IMR-90 (cell line): ENCODE measurements at regions not wholly inside any gene's neighbourhood (a gene's known extent, or its start where the extent isn't known, plus 50 kb on each side); places are given as distances from the start of the nearest gene placed in this dataset.

Source experiments
- ATAC-seq: fragments of 200-7000 bp; cut with Tn5 transposase; 2 replicates; pipeline ENCODE4 v1.9.1; 2020; ENCODE audit warnings: low read depth, mild to moderate bottlenecking, moderate library complexity
- BruUV-seq: library from RNA; stranded (reverse); fragments of 400-500 nt; replicated peaks from 2 replicates; lab custom pipeline; 2021; lab: Mats Ljungman, UMichigan
- CTCF ChIA-PET: fragments of 300-600 bp; formaldehyde crosslinking; extraction: SDS; loops from one replicate; lab custom pipeline; 2021; ENCODE audit warnings: antibody characterized with exemption; lab: Yijun Ruan, JAX
- POLR2A ChIA-PET: fragments of 300-600 bp; sonication (Branson Sonifier 250); formaldehyde crosslinking; loops from one replicate; lab custom pipeline; 2022; ENCODE audit warnings: antibody characterized with exemption; ENCODE audit not compliant: unreplicated experiment; lab: Charles Lee
- DNase-seq: peaks from one replicate; pipeline ENCODE4 v3.0.0; 2013
- H2AFZ ChIP-seq: replicated peaks from 2 replicates; pipeline ENCODE3; 2013; ENCODE audit warnings: low read length, mild to moderate bottlenecking; ENCODE audit not compliant: poor library complexity
- H2AK5ac ChIP-seq: 2 replicates; pipeline ENCODE4 v1.6.1; 2013; ENCODE audit warnings: low read depth, low read length, inconsistent platforms
- H2AK9ac ChIP-seq: replicated peaks from 2 replicates; pipeline ENCODE3; 2013; ENCODE audit warnings: mild to moderate bottlenecking, low read depth, low read length, moderate library complexity; ENCODE audit not compliant: poor library complexity
- H2BK120ac ChIP-seq: 2 replicates; pipeline ENCODE4 v1.6.1; 2013; ENCODE audit warnings: low read depth, low read length, inconsistent platforms
- H2BK15ac ChIP-seq: 3 replicates; pipeline ENCODE4 v1.6.1; 2013; ENCODE audit warnings: low read depth, low read length, inconsistent platforms
- H2BK20ac ChIP-seq: 2 replicates; pipeline ENCODE4 v1.6.1; 2013; ENCODE audit warnings: low read depth, mild to moderate bottlenecking, inconsistent platforms, low read length, moderate library complexity
- H2BK5ac ChIP-seq: 2 replicates; pipeline ENCODE4 v1.6.1; 2013; ENCODE audit warnings: mild to moderate bottlenecking, low read depth, low read length, inconsistent platforms; ENCODE audit not compliant: poor library complexity, severe bottlenecking
- H3K14ac ChIP-seq: replicated peaks from 2 replicates; pipeline ENCODE4 v1.6.1; 2013; ENCODE audit warnings: low read depth, low read length, inconsistent platforms
- H3K18ac ChIP-seq: 2 replicates; pipeline ENCODE4 v1.6.1; 2013; ENCODE audit warnings: low read depth, low read length, control low read depth
- H3K23ac ChIP-seq: 2 replicates; pipeline ENCODE4 v1.6.1; 2013; ENCODE audit warnings: low read depth, low read length, inconsistent platforms
- H3K27ac ChIP-seq: 2 replicates; pipeline ENCODE4 v1.5.1; 2013; ENCODE audit warnings: mild to moderate bottlenecking, control low read depth, low read length; ENCODE audit not compliant: insufficient read depth
- H3K27me3 ChIP-seq: 2 replicates; pipeline ENCODE4 v1.6.1; 2013; ENCODE audit warnings: low read length; ENCODE audit not compliant: control insufficient read depth, insufficient read depth
- H3K36me3 ChIP-seq: 2 replicates; pipeline ENCODE4 v1.6.1; 2013; ENCODE audit warnings: low read length, mixed read lengths; ENCODE audit not compliant: control insufficient read depth, insufficient read depth
- H3K4ac ChIP-seq: 2 replicates; pipeline ENCODE4 v1.6.1; 2013; ENCODE audit warnings: low read depth, low read length, inconsistent platforms
- H3K4me1 ChIP-seq: 2 replicates; pipeline ENCODE4 v1.6.1; 2013; ENCODE audit warnings: low read length, mixed read lengths; ENCODE audit not compliant: control insufficient read depth, insufficient read depth
- H3K4me2 ChIP-seq: 2 replicates; pipeline ENCODE4 v1.6.1; 2013; ENCODE audit warnings: low read depth, mild to moderate bottlenecking, control low read depth, low read length, moderate library complexity
- H3K4me3 ChIP-seq: 2 replicates; pipeline ENCODE4 v1.5.1; 2013; ENCODE audit warnings: low read depth, mild to moderate bottlenecking, control low read depth, low read length, moderate library complexity; ENCODE audit not compliant: insufficient read depth
- H3K56ac ChIP-seq: 2 replicates; pipeline ENCODE4 v1.6.1; 2013; ENCODE audit warnings: low read length, inconsistent platforms; ENCODE audit not compliant: insufficient read depth; ENCODE audit errors: extremely low read depth
- H3K79me1 ChIP-seq, 2 experiments: 2 replicates each; pipeline ENCODE4 v1.6.1; 2013; ENCODE audit warnings: low read length in 2 of 2, inconsistent platforms in 1 of 2, low read depth in 1 of 2
- H3K9ac ChIP-seq: 2 replicates; pipeline ENCODE4 v1.6.1; 2013; ENCODE audit warnings: low read depth, low read length, control low read depth
- H3K9me1 ChIP-seq: 2 replicates; pipeline ENCODE4 v1.6.1; 2013; ENCODE audit warnings: low read length, inconsistent platforms; ENCODE audit not compliant: insufficient read depth
- H3K9me3 ChIP-seq: 2 replicates; pipeline ENCODE4 v1.6.1; 2013; ENCODE audit warnings: low read length; ENCODE audit not compliant: control insufficient read depth, insufficient read depth
- H4K20me1 ChIP-seq: 2 replicates; pipeline ENCODE4 v1.6.1; 2013; ENCODE audit warnings: low read length, inconsistent platforms; ENCODE audit not compliant: insufficient read depth
- H4K5ac ChIP-seq: 2 replicates; pipeline ENCODE4 v1.6.1; 2013; ENCODE audit warnings: mild to moderate bottlenecking, low read depth, low read length, control low read depth
- H4K8ac ChIP-seq, 2 experiments: 2 replicates each; pipeline ENCODE4 v1.6.1; 2013; ENCODE audit warnings: low read depth in 2 of 2, low read length in 2 of 2, control low read depth in 1 of 2, inconsistent platforms in 1 of 2
- H4K91ac ChIP-seq: 2 replicates; pipeline ENCODE4 v1.6.1; 2013; ENCODE audit warnings: low read depth, low read length, inconsistent platforms; ENCODE audit not compliant: insufficient read depth
- BHLHE40 ChIP-seq: fragments of 150-350 bp; IDR thresholded peaks from 2 replicates; pipeline ENCODE4 v1.6.1; 2016; ENCODE audit warnings: mild to moderate bottlenecking, low read depth, low read length
- CEBPB ChIP-seq: IDR thresholded peaks from 2 replicates; pipeline ENCODE4 v1.6.1; 2012; ENCODE audit warnings: low read depth, low read length, improper control_type of control experiment
- CHD1 ChIP-seq: IDR thresholded peaks from 2 replicates; pipeline ENCODE4 v1.6.1; 2012; ENCODE audit warnings: low read depth, low read length, improper control_type of control experiment
- FOS ChIP-seq: fragments of 150-350 bp; IDR thresholded peaks from 2 replicates; pipeline ENCODE4 v1.6.1; 2016; ENCODE audit warnings: low read depth, low read length
- MAFK ChIP-seq: IDR thresholded peaks from 2 replicates; pipeline ENCODE4 v1.6.1; 2012; ENCODE audit warnings: low read depth, low read length, improper control_type of control experiment
- MAZ ChIP-seq: IDR thresholded peaks from 2 replicates; pipeline ENCODE4 v1.6.1; 2012; ENCODE audit warnings: low read depth, mild to moderate bottlenecking, low read length, improper control_type of control experiment, moderate library complexity, borderline replicate concordance
- MXI1 ChIP-seq: IDR thresholded peaks from 2 replicates; pipeline ENCODE4 v1.6.1; 2012; ENCODE audit warnings: low read depth, mild to moderate bottlenecking, low read length, moderate library complexity, borderline replicate concordance
- NFE2L2 ChIP-seq: fragments of 150-350 bp; IDR thresholded peaks from 2 replicates; pipeline ENCODE4 v1.6.1; 2016; ENCODE audit warnings: low read depth, mild to moderate bottlenecking, low read length
- POLR2A ChIP-seq: IDR thresholded peaks from 2 replicates; pipeline ENCODE4 v1.6.1; 2012; ENCODE audit warnings: mild to moderate bottlenecking, low read depth, low read length
- RAD21 ChIP-seq: IDR thresholded peaks from 2 replicates; pipeline ENCODE4 v1.6.1; 2012; ENCODE audit warnings: low read length, improper control_type of control experiment
- RCOR1 ChIP-seq: IDR thresholded peaks from 2 replicates; pipeline ENCODE4 v1.6.1; 2012; ENCODE audit warnings: mild to moderate bottlenecking, low read length, improper control_type of control experiment; ENCODE audit not compliant: insufficient replicate concordance
- RFX5 ChIP-seq: IDR thresholded peaks from 2 replicates; pipeline ENCODE4 v1.8.0; 2012; ENCODE audit warnings: low read depth, mild to moderate bottlenecking, low read length, moderate library complexity
- SMC3 ChIP-seq: fragments of 150-350 bp; IDR thresholded peaks from 2 replicates; pipeline ENCODE4 v1.6.1; 2016; ENCODE audit warnings: low read depth, mild to moderate bottlenecking, antibody characterized with exemption, low read length, moderate library complexity
- USF2 ChIP-seq: fragments of 150-350 bp; IDR thresholded peaks from 2 replicates; pipeline ENCODE4 v1.6.1; 2017; ENCODE audit warnings: mild to moderate bottlenecking, antibody characterized with exemption, low read length, low read depth
- WGBS, 2 experiments: methylation state at CpG; one replicate each; pipeline versions ENCODE4 v1.1.5 to v1.1.7; 2013; ENCODE audit warnings: missing lambda C conversion rate in 2 of 2; ENCODE audit not compliant: insufficient read length in 1 of 2; ENCODE audit errors: extremely low coverage in 2 of 2; 5-methylcytosine and 5-hydroxymethylcytosine counted together
- dilution Hi-C: fragments of 300-500 bp; cut with HindIII; formaldehyde crosslinking; loops from one replicate; pipeline ENCODE4 v1.14.3; 2018; ENCODE audit warnings: low sequenced_read_pairs; ENCODE audit not compliant: unreplicated experiment
- in situ Hi-C: fragments of 300-500 bp; cut with MboI; formaldehyde crosslinking; loops from 3 replicates; pipeline ENCODE4 v1.14.3; 2019; ENCODE audit warnings: low sequenced_read_pairs, inconsistent platforms, mixed read lengths
- intact Hi-C: fragments of 100-400 bp; cut with micrococcal nuclease; formaldehyde crosslinking; loops from 2 replicates; pipeline ENCODE4 v1.10.0; 2022
- TF ChIP-seq, protein P1 (sequence below): conservative IDR thresholded peaks from 2 replicates; pipeline ENCODE4 v1.5.1; 2012; ENCODE audit warnings: mild to moderate bottlenecking, low read depth, low read length, improper control_type of control experiment
- TF ChIP-seq, protein P2 (sequence below): fragments of 150-350 bp; IDR thresholded peaks from 2 replicates; pipeline ENCODE4 v1.6.1; 2016; ENCODE audit warnings: low read depth, mild to moderate bottlenecking, low read length, moderate library complexity, borderline replicate concordance

DNA sequence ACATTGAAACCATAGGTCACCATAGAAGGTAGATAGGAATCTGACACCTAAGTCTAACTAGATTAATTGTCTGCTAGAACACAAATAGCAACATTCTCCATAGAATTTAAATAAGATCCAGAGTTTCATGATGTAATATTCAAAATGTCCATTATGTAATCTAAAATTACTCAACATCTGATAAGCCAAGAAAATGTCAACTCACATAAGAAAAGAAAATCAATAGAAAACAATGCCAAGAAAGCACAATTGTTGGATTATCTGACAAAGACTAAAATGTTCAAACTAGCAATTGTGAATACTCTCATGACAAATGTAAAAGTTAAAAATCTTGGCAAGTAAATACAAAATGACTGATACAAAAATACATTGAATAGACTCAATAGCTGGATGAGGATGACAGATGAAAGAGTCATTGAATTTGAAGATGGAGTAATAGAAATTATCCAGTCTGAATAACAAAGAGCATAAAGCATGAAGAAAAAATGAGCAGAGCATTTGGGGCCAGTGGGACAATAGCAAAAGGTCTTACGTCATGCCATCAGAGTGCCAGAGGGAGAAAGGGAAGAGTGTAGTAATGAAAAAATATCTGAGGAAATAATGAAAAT, 358.6 kb downstream of the METTL4 start:
- no peak overlapping the region for H2BK15ac ChIP-seq
- dilution Hi-C loops (no loop called here), intact Hi-C loops (no loop called here), in situ Hi-C loops (no loop called here)
- H2BK120ac ChIP-seq: no peak overlapping the region
- no peak overlapping the region for H2AK9ac ChIP-seq
- no peak overlapping the region for H3K27ac ChIP-seq
- POLR2A ChIA-PET: no interaction called here
- no peak overlapping the region for H4K8ac ChIP-seq
- TF ChIP-seq MAZ: no peak
- TF ChIP-seq FOS: no peak
- TF ChIP-seq BHLHE40: no peak
- TF ChIP-seq USF2: no peak
- TF ChIP-seq CEBPB: no peak
- TF ChIP-seq NFE2L2: no peak
- TF ChIP-seq RAD21: no peak
- no peak for TF ChIP-seq RFX5
- no peak for TF ChIP-seq MAFK
- no peak for TF ChIP-seq RCOR1
- TF ChIP-seq, protein P1, sequence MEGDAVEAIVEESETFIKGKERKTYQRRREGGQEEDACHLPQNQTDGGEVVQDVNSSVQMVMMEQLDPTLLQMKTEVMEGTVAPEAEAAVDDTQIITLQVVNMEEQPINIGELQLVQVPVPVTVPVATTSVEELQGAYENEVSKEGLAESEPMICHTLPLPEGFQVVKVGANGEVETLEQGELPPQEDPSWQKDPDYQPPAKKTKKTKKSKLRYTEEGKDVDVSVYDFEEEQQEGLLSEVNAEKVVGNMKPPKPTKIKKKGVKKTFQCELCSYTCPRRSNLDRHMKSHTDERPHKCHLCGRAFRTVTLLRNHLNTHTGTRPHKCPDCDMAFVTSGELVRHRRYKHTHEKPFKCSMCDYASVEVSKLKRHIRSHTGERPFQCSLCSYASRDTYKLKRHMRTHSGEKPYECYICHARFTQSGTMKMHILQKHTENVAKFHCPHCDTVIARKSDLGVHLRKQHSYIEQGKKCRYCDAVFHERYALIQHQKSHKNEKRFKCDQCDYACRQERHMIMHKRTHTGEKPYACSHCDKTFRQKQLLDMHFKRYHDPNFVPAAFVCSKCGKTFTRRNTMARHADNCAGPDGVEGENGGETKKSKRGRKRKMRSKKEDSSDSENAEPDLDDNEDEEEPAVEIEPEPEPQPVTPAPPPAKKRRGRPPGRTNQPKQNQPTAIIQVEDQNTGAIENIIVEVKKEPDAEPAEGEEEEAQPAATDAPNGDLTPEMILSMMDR: no peak
- TF ChIP-seq SMC3: no peak
- TF ChIP-seq, protein P2, sequence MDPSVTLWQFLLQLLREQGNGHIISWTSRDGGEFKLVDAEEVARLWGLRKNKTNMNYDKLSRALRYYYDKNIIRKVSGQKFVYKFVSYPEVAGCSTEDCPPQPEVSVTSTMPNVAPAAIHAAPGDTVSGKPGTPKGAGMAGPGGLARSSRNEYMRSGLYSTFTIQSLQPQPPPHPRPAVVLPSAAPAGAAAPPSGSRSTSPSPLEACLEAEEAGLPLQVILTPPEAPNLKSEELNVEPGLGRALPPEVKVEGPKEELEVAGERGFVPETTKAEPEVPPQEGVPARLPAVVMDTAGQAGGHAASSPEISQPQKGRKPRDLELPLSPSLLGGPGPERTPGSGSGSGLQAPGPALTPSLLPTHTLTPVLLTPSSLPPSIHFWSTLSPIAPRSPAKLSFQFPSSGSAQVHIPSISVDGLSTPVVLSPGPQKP: no peak
- TF ChIP-seq CHD1: no peak
- TF ChIP-seq POLR2A: no peak
- TF ChIP-seq MXI1: no peak
- no peaks in the 10 kb centered on the region for H3K79me1 ChIP-seq
- H2AFZ ChIP-seq: no peak overlapping the region
- H3K9me3 ChIP-seq: peaks cover 2% of the 10 kb centered on the region; the same call in 1 of the 2 replicates
- H3K18ac ChIP-seq: no peak overlapping the region
- no peak overlapping the region for H4K91ac ChIP-seq
- no peaks in the 10 kb centered on the region for H3K9me1 ChIP-seq
- H3K14ac ChIP-seq: no peak overlapping the region
- no TSS peak for BruUV-seq
- no peak overlapping the region for H2BK5ac ChIP-seq
- no peaks in the 10 kb centered on the region for H3K4me1 ChIP-seq
- no peak for ATAC-seq
- no peak for DNase-seq
- H2BK20ac ChIP-seq: no peak overlapping the region
- H3K4me3 ChIP-seq: no peak overlapping the region
- H4K5ac ChIP-seq: no peak overlapping the region
- H3K36me3 ChIP-seq: no peaks in the 10 kb centered on the region
- H3K4ac ChIP-seq: no peak overlapping the region
- H4K20me1 ChIP-seq: no peaks in the 10 kb centered on the region
- no peak overlapping the region for H3K56ac ChIP-seq
- H3K4me2 ChIP-seq: no peak overlapping the region
- no CpG with 5 or more reads among the region's 1 CpG for WGBS, 2 experiments
- H3K27me3 ChIP-seq: no peaks in the 10 kb centered on the region
- no peak overlapping the region for H3K9ac ChIP-seq
- no peak overlapping the region for H2AK5ac ChIP-seq
- CTCF ChIA-PET: no interaction called here
- H3K23ac ChIP-seq: no peak overlapping the region
